ENCODE measurements at regions not wholly inside any gene's neighbourhood (a gene's known extent, or its start where the extent isn't known, plus 50 kb on each side); places are given as distances from the start of the nearest gene placed in this dataset.

GRCh38 chr12:19999805-20000138 lies 368.6 kb upstream of the PDE3A start:
- Mint-ChIP-seq H3K27ac (no peak overlapping the region), H3K4me3 (no peak overlapping the region), H3K36me3 (no peaks in the 10 kb centered on the region), H3K9me3 (peaks cover 8% of the 10 kb centered on the region), H3K27me3 (ENCODE audit: low read depth) (no peaks in the 10 kb centered on the region), H3K4me1 (peaks cover 6% of the 10 kb centered on the region)
- DNase-seq (ENCODE audit: low spot score) (no peak), ATAC-seq (no peak)
- TF ChIP-seq AFF4 (CRISPR knock-in tag; IDR thresholded peaks at IDR 0.05; ENCODE audit: borderline replicate concordance) = no peak
- no peak for TF ChIP-seq CREM (CRISPR knock-in tag; IDR thresholded peaks at IDR 0.05)
- no peak for TF ChIP-seq AR (CRISPR knock-in tag; IDR thresholded peaks at IDR 0.05)
- no peak for TF ChIP-seq ESRRA (CRISPR knock-in tag; IDR thresholded peaks at IDR 0.05; ENCODE audit: borderline replicate concordance)
- no peak for TF ChIP-seq TP53 (CRISPR knock-in tag; IDR thresholded peaks at IDR 0.05)
- TF ChIP-seq ZNF121 (CRISPR knock-in tag; IDR thresholded peaks at IDR 0.05) = no peak
- TF ChIP-seq NFE2L1 (CRISPR knock-in tag; IDR thresholded peaks at IDR 0.05) = no peak
- no peak for TF ChIP-seq PRDM15 (CRISPR knock-in tag; IDR thresholded peaks at IDR 0.05)
- TF ChIP-seq ZNF671 (CRISPR knock-in tag; IDR thresholded peaks at IDR 0.05) = no peak
- TF ChIP-seq ARID4B (CRISPR knock-in tag; IDR thresholded peaks at IDR 0.05; ENCODE audit: borderline replicate concordance) = no peak
- no peak for TF ChIP-seq SMAD3 (CRISPR knock-in tag; IDR thresholded peaks at IDR 0.05; ENCODE audit: borderline replicate concordance)
- no peak for TF ChIP-seq TEAD1 (CRISPR knock-in tag; IDR thresholded peaks at IDR 0.05)
- no peak for TF ChIP-seq IRF2 (CRISPR knock-in tag; IDR thresholded peaks at IDR 0.05; ENCODE audit: borderline replicate concordance, low read depth)
- TF ChIP-seq NFYB (CRISPR knock-in tag; conservative IDR thresholded peaks at IDR 0.05; ENCODE audit: low read depth) = no peak
- no peak for TF ChIP-seq MLX (CRISPR knock-in tag; IDR thresholded peaks at IDR 0.05)
- TF ChIP-seq GABPB1 (CRISPR knock-in tag; IDR thresholded peaks at IDR 0.05) = no peak
- no peak for TF ChIP-seq TEAD4 (CRISPR knock-in tag; IDR thresholded peaks at IDR 0.05)
- TF ChIP-seq MYBL2 (CRISPR knock-in tag; IDR thresholded peaks at IDR 0.05) = no peak
- TF ChIP-seq ZNF317 (CRISPR knock-in tag; IDR thresholded peaks at IDR 0.05; ENCODE audit: borderline replicate concordance, low read depth) = no peak
- TF ChIP-seq USF1 (CRISPR knock-in tag; IDR thresholded peaks at IDR 0.05) = no peak
- ChIA-PET POLR2A (no interaction called here), CTCF (no interaction called here)
